ENCODE measurements at regions not wholly inside any gene's neighbourhood (a gene's known extent, or its start where the extent isn't known, plus 50 kb on each side); places are given as distances from the start of the nearest gene placed in this dataset.

- TF ChIP-seq POLR2A (IDR thresholded peaks at IDR 0.05; ENCODE audit: low read length) (no peak), GATA1 (IDR thresholded peaks at IDR 0.05; ENCODE audit: low read depth, low read length) (no peak)
These were observed 164.4 kb upstream of the LNX1 start for GRCh38 chr4:53755656-53756055.

Data from erythroblast (primary cell).